ENCODE measurements at regions not wholly inside any gene's neighbourhood (a gene's known extent, or its start where the extent isn't known, plus 50 kb on each side); places are given as distances from the start of the nearest gene placed in this dataset.

DNA sequence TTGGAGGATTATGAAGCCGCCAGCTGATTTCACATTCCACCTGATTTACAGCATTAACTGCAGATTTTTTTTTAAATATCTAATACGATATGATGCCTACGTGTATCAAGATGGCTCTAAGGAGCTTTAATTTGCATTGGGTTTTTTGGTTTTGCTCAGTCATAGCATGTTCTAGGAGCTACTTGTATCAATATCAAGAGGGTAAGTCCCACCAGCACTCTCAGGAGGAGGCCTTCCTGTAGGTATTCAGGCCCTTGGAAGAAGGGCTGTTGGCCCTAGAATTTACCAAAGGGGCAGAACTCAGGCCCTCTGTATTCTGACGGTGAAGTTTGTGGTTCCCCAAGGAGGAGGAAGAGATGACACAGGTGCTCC, 97.2 kb upstream of the IPO5 start:
- no peaks in the 10 kb centered on the region for H3K36me3 ChIP-seq
- no peaks in the 10 kb centered on the region for H3K9me3 ChIP-seq
- WGBS, 2 donors (ENCODE audit: low coverage in 1 of 2): 58 to 93% methylated on average over 2 to 3 of the region's 4 CpGs
- peaks cover 0 to 11% (median 0%) of the 10 kb centered on the region in 3 donors for H3K4me1 ChIP-seq
- no peak overlapping the region for H3K27ac ChIP-seq
- no peak for ATAC-seq
- no peak overlapping the region for H3K4me3 ChIP-seq
- TF ChIP-seq POLR2AphosphoS5 (IDR thresholded peaks at IDR 0.05) (no peak), POLR2A (IDR thresholded peaks at IDR 0.05) (no peak), EP300 (IDR thresholded peaks at IDR 0.05) (no peak)
- TF ChIP-seq, protein P1, sequence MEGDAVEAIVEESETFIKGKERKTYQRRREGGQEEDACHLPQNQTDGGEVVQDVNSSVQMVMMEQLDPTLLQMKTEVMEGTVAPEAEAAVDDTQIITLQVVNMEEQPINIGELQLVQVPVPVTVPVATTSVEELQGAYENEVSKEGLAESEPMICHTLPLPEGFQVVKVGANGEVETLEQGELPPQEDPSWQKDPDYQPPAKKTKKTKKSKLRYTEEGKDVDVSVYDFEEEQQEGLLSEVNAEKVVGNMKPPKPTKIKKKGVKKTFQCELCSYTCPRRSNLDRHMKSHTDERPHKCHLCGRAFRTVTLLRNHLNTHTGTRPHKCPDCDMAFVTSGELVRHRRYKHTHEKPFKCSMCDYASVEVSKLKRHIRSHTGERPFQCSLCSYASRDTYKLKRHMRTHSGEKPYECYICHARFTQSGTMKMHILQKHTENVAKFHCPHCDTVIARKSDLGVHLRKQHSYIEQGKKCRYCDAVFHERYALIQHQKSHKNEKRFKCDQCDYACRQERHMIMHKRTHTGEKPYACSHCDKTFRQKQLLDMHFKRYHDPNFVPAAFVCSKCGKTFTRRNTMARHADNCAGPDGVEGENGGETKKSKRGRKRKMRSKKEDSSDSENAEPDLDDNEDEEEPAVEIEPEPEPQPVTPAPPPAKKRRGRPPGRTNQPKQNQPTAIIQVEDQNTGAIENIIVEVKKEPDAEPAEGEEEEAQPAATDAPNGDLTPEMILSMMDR (IDR thresholded peaks at IDR 0.05): no peak
- H3K27me3 ChIP-seq: no peaks in the 10 kb centered on the region

DNA sequence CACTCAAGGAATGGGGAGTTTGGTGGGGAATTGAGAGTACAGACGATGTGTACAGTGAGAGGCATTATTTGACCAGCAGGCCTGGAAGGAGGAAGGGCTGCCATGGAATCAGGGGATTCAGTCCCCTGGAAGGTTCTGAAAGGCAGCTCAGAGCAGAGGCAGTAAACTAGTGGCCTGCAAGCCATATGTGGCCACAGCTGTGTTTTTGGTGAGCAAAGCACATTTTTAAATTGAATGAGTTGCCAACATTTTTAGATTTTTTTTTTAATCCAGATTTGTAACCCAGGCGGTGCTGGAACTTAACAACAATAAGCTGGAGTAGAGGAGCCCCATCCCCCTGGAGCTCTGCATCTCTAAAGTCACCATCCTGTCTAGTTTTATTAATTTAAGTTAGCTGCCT, 95.3 kb upstream of the IPO5 start:
- Histone ChIP-seq H3K27ac (no peak overlapping the region), H3K4me3 (no peak overlapping the region), H3K36me3 (no peaks in the 10 kb centered on the region), H3K4me1 (peaks cover 0 to 11% (median 0%) of the 10 kb centered on the region in 3 donors), H3K9me3 (no peaks in the 10 kb centered on the region), H3K27me3 (no peaks in the 10 kb centered on the region)
- 100% methylated on average over 2 of the region's 2 CpGs; no CpG with 5 or more reads in 1 of the 2 donors for WGBS, 2 donors (ENCODE audit: low coverage in 1 of 2)
- ATAC-seq: no peak
- TF ChIP-seq EP300 (IDR thresholded peaks at IDR 0.05): no peak
- no peak for TF ChIP-seq POLR2AphosphoS5 (IDR thresholded peaks at IDR 0.05)
- TF ChIP-seq, protein P1 (IDR thresholded peaks at IDR 0.05): no peak
- no peak for TF ChIP-seq POLR2A (IDR thresholded peaks at IDR 0.05)

DNA sequence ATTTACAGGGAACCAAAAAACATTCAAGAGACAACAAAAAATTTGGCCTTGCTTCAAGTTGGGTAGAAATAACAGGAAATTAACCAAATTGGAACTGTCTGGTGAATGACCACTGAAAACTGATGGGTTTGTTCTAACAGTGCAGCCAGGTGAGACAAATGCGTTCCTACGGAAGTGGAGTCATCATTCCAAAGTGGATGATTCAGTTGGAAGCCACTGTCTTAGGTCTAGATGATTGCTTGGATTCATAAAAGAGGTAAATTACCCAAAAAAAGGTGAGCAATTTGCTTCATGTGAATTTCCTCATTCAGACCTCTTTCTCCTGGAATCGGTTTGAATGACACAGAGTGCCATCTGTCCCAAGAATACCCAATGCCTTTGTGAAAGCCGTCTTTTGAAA, 87.1 kb upstream of the IPO5 start:
- ATAC-seq: no peak
- Histone ChIP-seq H3K4me1 (no peaks in the 10 kb centered on the region), H3K4me3 (no peak overlapping the region), H3K36me3 (no peaks in the 10 kb centered on the region), H3K27me3 (no peaks in the 10 kb centered on the region), H3K27ac (no peak overlapping the region), H3K9me3 (peaks cover 0 to 20% (median 0%) of the 10 kb centered on the region in 3 donors)
- TF ChIP-seq, protein P1 (IDR thresholded peaks at IDR 0.05): no peak
- TF ChIP-seq EP300 (IDR thresholded peaks at IDR 0.05): no peak
- no peak for TF ChIP-seq POLR2A (IDR thresholded peaks at IDR 0.05)
- TF ChIP-seq POLR2AphosphoS5 (IDR thresholded peaks at IDR 0.05): no peak
- WGBS, 2 donors (ENCODE audit: low coverage in 1 of 2): 82 to 91% methylated on average over 4 of the region's 4 CpGs

DNA sequence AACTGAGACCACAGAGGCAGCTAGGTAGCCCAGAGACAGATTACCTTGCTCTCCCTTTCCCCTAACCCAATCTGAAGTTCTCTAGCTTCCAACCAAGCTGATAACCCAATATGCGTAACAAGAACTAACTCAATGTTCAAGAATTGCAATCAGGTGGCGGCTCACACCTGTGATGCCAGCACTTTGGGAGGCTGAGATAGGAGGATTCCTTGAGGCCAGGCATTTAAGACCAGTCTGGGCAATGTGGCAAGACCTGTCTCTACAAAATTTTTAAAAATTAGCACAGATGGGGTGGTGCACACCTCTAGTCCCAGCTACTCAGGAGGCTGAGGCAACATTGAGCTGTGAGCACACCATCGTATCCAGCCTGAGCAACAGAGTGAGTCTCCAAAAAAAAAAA, 86.7 kb upstream of the IPO5 start:
- no peak for ATAC-seq
- no peak overlapping the region for H3K27ac ChIP-seq
- no peak for TF ChIP-seq EP300 (IDR thresholded peaks at IDR 0.05)
- no peak for TF ChIP-seq POLR2A (IDR thresholded peaks at IDR 0.05)
- TF ChIP-seq POLR2AphosphoS5 (IDR thresholded peaks at IDR 0.05): no peak
- TF ChIP-seq, protein P1 (IDR thresholded peaks at IDR 0.05): no peak
- H3K4me3 ChIP-seq: no peak overlapping the region
- no peaks in the 10 kb centered on the region for H3K4me1 ChIP-seq
- no peaks in the 10 kb centered on the region for H3K27me3 ChIP-seq
- WGBS, 2 donors (ENCODE audit: low coverage in 1 of 2): 67 to 78% methylated on average over 3 of the region's 3 CpGs
- H3K9me3 ChIP-seq: peaks cover 0 to 20% (median 0%) of the 10 kb centered on the region in 3 donors
- H3K36me3 ChIP-seq: no peaks in the 10 kb centered on the region

DNA sequence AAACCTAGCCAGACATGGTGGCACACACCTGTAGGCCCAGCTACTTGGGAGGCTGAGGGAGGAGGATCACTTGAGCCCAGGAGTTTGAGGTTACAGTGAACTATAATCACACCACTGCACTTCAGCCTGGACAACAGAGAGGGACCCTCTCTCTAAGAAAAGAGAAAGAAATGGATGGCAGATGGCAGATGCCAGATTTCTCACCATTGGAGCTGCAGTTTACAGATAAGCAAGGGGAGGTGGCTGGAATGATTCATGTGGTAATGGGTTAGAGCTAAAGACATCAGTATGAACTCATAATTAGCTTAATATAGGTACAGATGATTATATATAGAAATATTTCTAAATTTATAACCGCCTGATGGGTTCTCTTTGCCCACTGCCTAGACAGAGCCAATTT, 80.1 kb upstream of the IPO5 start:
- ATAC-seq: no peak
- no peaks in the 10 kb centered on the region for H3K9me3 ChIP-seq

More for the DNA sequence above, 80.1 kb upstream of the IPO5 start:
- WGBS, 2 donors (ENCODE audit: low coverage in 1 of 2): 86 to 100% methylated on average over 1 of the region's 1 CpG
- TF ChIP-seq POLR2A (IDR thresholded peaks at IDR 0.05) (no peak), POLR2AphosphoS5 (IDR thresholded peaks at IDR 0.05) (no peak), EP300 (IDR thresholded peaks at IDR 0.05) (no peak)
- TF ChIP-seq, protein P1 (IDR thresholded peaks at IDR 0.05): no peak
- H3K4me1 ChIP-seq: no peaks in the 10 kb centered on the region
- no peaks in the 10 kb centered on the region for H3K36me3 ChIP-seq
- no peak overlapping the region for H3K27ac ChIP-seq
- no peak overlapping the region for H3K4me3 ChIP-seq
- no peaks in the 10 kb centered on the region for H3K27me3 ChIP-seq
